ENCODE measurements at regions not wholly inside any gene's neighbourhood (a gene's known extent, or its start where the extent isn't known, plus 50 kb on each side); places are given as distances from the start of the nearest gene placed in this dataset.

DNA sequence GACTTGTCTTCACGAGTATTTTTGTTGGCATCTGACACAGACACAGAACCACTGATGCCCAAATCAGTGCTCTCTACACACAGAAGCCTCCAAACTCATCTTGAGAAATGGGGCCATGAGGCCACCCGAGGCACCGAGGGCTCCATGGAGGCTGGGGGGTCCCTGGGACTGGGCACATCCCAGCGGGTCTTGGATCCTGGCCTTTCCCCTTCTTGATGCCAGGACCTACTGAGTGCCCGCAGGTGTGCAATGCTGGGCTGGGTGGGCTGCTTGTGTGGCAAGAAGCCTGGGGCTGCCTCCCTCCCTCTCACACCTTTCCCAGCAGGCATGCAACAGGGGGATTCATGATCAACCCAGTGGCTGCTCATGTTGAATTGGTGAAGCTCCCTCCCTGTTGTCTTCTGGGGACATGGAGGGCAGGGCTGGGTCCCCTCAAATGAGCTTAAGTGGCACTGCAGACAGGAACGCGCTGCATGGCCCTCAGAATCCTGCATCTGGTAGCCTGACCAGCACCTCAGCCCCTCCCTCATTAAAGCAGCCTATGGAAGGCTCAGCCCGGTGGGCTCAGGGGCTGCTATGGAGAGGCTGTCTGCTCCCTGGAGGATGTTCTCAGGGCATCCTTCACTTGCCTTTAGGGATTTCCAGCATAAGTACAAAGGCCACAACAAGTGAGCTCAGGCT lies 63.7 kb upstream of the SIMC1 start:
- no peak overlapping the region for H3K4me3 ChIP-seq (ENCODE audit: low read depth, low read length)

DNA sequence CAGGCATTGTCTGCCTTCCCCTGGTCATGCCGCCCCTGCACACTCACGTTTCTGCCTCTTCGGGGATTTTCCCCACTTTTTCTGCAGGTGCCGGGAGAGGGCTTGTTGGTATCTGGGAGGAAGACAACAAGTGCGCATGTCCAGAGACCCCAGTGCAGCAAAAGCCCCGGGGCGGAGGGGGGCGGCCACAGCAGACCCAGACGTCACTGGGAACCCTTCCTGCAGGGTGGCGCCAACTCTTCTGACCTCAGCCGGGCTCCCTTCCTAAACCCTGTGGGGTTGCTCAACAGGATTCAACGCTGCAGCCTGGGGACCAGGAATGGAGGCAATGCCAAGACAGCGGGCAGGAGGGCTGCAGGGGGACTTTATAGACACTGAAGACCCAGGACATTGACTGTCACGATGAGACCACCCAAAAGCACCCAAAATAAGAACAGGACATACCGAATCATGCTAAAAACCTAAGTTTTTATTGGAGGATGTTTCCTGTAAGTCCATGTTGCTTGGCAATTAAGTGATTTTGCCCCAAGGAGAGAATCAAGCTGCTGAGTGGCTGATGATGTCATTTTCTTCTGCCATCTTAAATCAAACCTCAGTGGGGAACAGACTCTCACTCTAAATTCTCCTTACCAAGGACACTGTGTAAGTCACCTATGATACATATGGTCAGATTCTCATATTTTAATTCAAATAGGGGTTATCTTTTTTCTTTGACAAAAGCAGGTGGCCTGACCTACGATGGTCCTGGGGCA lies 62.9 kb upstream of the SIMC1 start:
- no peak overlapping the region for H3K4me3 ChIP-seq (ENCODE audit: low read depth, low read length)

GRCh38 chr5:176176231-176176630 lies 62.0 kb upstream of the SIMC1 start:
- no peak overlapping the region for H3K4me3 ChIP-seq (ENCODE audit: low read depth, low read length)

- H3K4me3 ChIP-seq (ENCODE audit: low read depth, low read length), result no peak overlapping the region
These were observed 59.4 kb upstream of the SIMC1 start for GRCh38 chr5:176178789-176179188.

GRCh38 chr5:176180339-176180738 lies 57.9 kb upstream of the SIMC1 start:
- no peak overlapping the region for H3K4me3 ChIP-seq (ENCODE audit: low read depth, low read length)

- no peak overlapping the region for H3K4me3 ChIP-seq (ENCODE audit: low read depth, low read length)
These were observed 57.4 kb upstream of the SIMC1 start for GRCh38 chr5:176180781-176181180.

DNA sequence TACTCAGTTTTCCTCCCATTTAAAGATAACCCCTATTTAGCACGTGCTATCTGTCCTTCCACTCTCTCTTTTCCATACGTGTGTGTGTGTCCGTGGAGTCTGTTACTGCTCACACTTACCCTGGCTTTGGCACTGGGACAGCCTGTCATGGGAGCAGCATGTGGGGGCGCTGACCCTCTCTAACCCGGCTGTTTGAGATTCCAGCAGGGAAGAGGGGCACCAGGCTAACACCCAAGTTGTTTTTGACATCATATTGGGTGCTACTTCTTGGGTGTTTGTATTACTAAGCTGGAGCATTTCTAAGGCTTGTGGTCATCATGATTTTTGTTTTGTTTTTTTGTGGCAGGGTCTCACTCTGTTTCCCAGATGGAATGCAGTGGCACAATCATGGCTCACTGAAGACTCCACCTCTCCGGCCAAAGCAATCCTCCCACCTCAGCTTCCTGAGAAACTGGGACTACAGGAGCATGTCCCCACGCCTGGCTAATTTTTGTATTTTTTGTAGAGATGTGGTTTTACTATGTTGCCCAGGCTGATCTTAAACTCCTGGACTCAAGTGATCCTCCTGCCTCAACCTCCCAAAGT lies 56.9 kb upstream of the SIMC1 start:
- H3K4me3 ChIP-seq (ENCODE audit: low read depth, low read length), result no peak overlapping the region

DNA sequence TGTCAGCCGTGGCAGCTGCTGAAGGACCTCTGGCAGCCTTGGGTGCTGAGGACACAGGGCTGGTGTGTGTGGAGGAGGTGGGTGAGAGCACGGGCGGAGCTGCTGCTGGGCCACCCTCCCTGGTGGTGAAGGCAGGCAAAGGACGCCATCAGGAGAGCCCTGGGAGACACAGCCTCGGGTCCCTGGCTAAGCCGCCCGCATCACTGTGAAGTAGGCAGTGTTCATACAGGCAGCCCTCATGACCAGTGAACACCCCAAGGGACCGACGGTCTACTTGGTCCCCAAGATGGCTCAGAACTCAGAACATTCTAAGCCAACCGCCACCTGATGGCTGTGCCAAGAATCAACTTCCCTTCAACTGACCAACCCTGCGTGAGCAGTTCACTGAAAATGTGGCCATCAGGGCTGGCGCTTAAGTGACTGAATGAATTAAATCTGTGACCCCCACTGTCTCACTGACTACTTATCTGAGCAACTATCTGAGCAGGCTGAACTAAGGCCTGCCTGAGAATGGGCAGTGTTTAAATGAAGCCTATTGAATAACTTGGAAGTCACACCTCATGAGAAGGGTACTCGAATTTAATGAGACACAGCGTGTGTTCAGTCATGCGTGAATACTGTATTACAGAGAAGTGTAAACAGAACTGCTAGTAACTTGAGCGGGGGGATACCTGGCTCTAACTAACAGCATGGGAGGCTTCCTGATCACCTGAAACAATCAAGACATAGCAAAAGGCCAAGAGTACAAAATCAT lies 54.7 kb upstream of the SIMC1 start:
- H3K4me3 ChIP-seq (ENCODE audit: low read depth, low read length), result no peak overlapping the region

DNA sequence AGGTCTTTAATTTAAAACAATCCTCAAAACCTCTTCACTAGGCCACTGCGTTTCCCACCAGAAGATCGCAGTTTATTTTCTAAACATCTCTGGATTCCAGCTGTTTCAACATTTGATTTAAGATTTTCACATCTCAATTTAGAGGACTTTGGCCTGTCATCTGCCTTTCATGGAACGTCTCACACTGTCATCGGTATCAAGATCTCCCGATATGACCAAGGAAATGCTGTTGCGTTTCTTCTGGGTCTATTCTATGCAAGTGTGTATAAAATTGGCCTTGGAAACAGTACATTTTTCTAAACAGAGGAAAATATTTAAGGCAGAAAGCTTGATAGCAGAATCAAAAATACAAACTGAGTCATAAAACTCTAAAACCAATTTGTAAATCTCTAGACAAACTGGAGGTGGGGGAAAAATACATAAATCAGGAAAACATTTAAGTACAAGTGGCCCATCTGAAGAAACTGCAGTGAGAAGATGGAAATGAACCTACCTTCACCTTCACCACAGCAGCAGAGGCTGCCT lies 53.6 kb upstream of the SIMC1 start:
- H3K4me3 ChIP-seq (ENCODE audit: low read depth, low read length), result no peak overlapping the region

DNA sequence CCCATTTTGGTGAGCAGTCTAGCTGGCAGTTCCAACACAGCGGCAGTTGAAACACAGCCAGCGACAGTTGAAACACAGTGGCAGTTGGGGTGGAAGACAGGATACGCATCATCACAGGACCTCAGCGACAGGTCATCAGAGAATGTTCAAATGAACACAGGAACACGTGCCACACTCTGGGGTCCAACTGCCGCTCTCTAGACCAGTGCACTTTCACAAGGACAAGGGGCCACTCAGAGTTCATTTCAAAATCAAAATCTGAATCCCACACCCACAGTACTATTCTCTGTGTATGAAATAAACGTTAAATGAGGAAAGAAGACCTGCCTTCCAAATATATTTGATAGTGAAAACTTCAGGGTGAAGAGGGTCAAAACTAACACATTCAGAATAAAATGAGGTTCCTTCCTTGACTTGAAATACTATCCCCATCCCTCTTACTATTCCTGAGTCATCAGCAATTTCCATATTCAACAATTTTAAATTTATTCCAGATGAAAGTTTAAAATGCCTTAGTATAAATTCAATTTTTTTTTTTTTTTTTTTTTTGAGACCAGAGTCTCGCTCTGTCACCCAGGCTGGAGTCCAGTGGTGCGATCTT lies 53.0 kb upstream of the SIMC1 start:
- H3K4me3 ChIP-seq (ENCODE audit: low read depth, low read length), result no peak overlapping the region

GRCh38 chr5:176186107-176186506 lies 52.1 kb upstream of the SIMC1 start:
- H3K4me3 ChIP-seq (ENCODE audit: low read depth, low read length), result no peak overlapping the region

- no peak overlapping the region for H3K4me3 ChIP-seq (ENCODE audit: low read depth, low read length)
These were observed 50.8 kb upstream of the SIMC1 start for GRCh38 chr5:176187276-176188062.

DNA sequence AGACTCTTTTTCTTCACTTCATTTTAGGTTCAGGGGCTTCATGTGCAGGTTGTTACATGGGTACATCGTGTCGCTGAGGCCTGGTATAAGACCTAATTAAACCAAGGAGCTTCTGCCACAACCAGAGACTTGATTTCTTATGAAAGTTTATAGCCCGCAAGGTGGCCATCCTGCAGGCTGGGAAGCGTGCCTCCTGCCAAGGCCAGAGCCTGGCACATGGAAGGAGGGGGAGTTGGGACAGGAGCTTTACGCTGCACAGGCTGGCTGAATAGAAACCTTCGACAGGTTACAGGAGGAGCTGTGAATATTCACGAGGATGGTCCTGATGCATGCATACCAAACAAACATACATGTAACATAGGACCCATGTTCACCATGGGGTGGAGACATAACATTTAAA lies 50.1 kb upstream of the SIMC1 start:
- H3K4me3 ChIP-seq (ENCODE audit: low read depth, low read length), result no peak overlapping the region
